Breast epithelium (tissue), 3 donors: ENCODE measurements at regions not wholly inside any gene's neighbourhood (a gene's known extent, or its start where the extent isn't known, plus 50 kb on each side); places are given as distances from the start of the nearest gene placed in this dataset.

Experiments used
- CTCF ChIP-seq, 3 donors: fragments of 450-650 bp; IDR thresholded peaks; one replicate each; pipeline ENCODE4 v1.5.1; 2016 to 2017; ENCODE audit warnings: antibody characterized with exemption in 3 of 3, mild to moderate bottlenecking in 3 of 3, moderate library complexity in 3 of 3
- POLR2A ChIP-seq: fragments of 450-650 bp; IDR thresholded peaks from one replicate; pipeline ENCODE4 v1.6.1; 2016; ENCODE audit warnings: antibody characterized with exemption, mild to moderate bottlenecking, moderate library complexity

GRCh38 chr2:22801970-22802369, 583.0 kb upstream of the KLHL29 start:
- TF ChIP-seq CTCF (IDR thresholded peaks at IDR 0.05), result no peak
- no peak for TF ChIP-seq POLR2A
